ENCODE measurements at regions not wholly inside any gene's neighbourhood (a gene's known extent, or its start where the extent isn't known, plus 50 kb on each side); places are given as distances from the start of the nearest gene placed in this dataset.

GRCh38 chr6:114827135-114827534 lies 484.3 kb upstream of the HS3ST5 start:
- TF ChIP-seq CTCF (IDR thresholded peaks at IDR 0.05; ENCODE audit: low read depth, low read length, poor library complexity, severe bottlenecking): no peak
- no peak for TF ChIP-seq EZH2phosphoT487 (IDR thresholded peaks at IDR 0.05; ENCODE audit: borderline replicate concordance, low read length)
